ENCODE measurements at regions not wholly inside any gene's neighbourhood (a gene's known extent, or its start where the extent isn't known, plus 50 kb on each side); places are given as distances from the start of the nearest gene placed in this dataset.
"Not testable (repeated sequence)": the region's sequence is repeated elsewhere in the genome, so short reads cannot be mapped to it uniquely, and the experiment has no call there.

GRCh38 chr16:64304396-64304795 is 817.5 kb downstream of the CDH11 start:
- DNase-seq (ENCODE audit: low spot score): no peak

- DNase-seq (ENCODE audit: low spot score): no peak
Measured at GRCh38 chr16:64297863-64298600, 823.8 kb downstream of the CDH11 start.

GRCh38 chr16:64295466-64295865 is 826.4 kb downstream of the CDH11 start:
- DNase-seq (ENCODE audit: low spot score): no peak

GRCh38 chr16:64292953-64293352 is 828.9 kb downstream of the CDH11 start:
- DNase-seq (ENCODE audit: low spot score): no peak

- no peak for DNase-seq (ENCODE audit: low spot score)
Measured at GRCh38 chr16:64292161-64292560, 829.7 kb downstream of the CDH11 start.

- DNase-seq (ENCODE audit: low spot score): no peak
Measured at GRCh38 chr16:64290461-64290860, 831.4 kb downstream of the CDH11 start.

GRCh38 chr16:64287655-64288528 is 834.0 kb downstream of the CDH11 start:
- no peak for DNase-seq (ENCODE audit: low spot score)

- DNase-seq (ENCODE audit: low spot score): no peak
Measured at GRCh38 chr16:64282181-64282580, 839.7 kb downstream of the CDH11 start.

- DNase-seq (ENCODE audit: low spot score): no peak
Measured at GRCh38 chr16:64280317-64280716, 841.5 kb downstream of the CDH11 start.

GRCh38 chr16:64278196-64278595 is 843.7 kb downstream of the CDH11 start:
- no peak for DNase-seq (ENCODE audit: low spot score)

- DNase-seq (ENCODE audit: low spot score): no peak
Measured at GRCh38 chr16:64276646-64277045, 845.2 kb downstream of the CDH11 start.

- no peak for DNase-seq (ENCODE audit: low spot score)
Measured at GRCh38 chr16:64272028-64272427, 849.8 kb downstream of the CDH11 start.

- DNase-seq (ENCODE audit: low spot score): no peak
Measured at GRCh38 chr16:64269756-64270155, 852.1 kb downstream of the CDH11 start.

- DNase-seq (ENCODE audit: low spot score): no peak
Measured at GRCh38 chr16:64265756-64266155, 856.1 kb downstream of the CDH11 start.

GRCh38 chr16:64260631-64261401 is 861.0 kb downstream of the CDH11 start:
- not testable (repeated sequence) for DNase-seq (ENCODE audit: low spot score)

GRCh38 chr16:64254443-64255367 is 867.2 kb downstream of the CDH11 start:
- DNase-seq (ENCODE audit: low spot score): no peak

- DNase-seq (ENCODE audit: low spot score): no peak
Measured at GRCh38 chr16:64253525-64253924, 868.3 kb downstream of the CDH11 start.

- no peak for DNase-seq (ENCODE audit: low spot score)
Measured at GRCh38 chr16:64253096-64253495, 868.8 kb downstream of the CDH11 start.

GRCh38 chr16:64251742-64252141 is 870.1 kb downstream of the CDH11 start:
- no peak for DNase-seq (ENCODE audit: low spot score)

GRCh38 chr16:64250866-64251265 is 871.0 kb downstream of the CDH11 start:
- DNase-seq (ENCODE audit: low spot score): no peak

- no peak for DNase-seq (ENCODE audit: low spot score)
Measured at GRCh38 chr16:64242492-64242891, 879.4 kb downstream of the CDH11 start.
